H9 (cell line): ENCODE measurements at regions not wholly inside any gene's neighbourhood (a gene's known extent, or its start where the extent isn't known, plus 50 kb on each side); places are given as distances from the start of the nearest gene placed in this dataset.

Source experiments
- DNase-seq: peaks from one replicate; pipeline ENCODE4 v3.0.0-alpha.2; 2017
- H2AFZ ChIP-seq: one replicate; pipeline ENCODE4 v1.6.1; 2013; ENCODE audit warnings: mild to moderate bottlenecking, low read length, control low read depth, moderate library complexity
- H2AK5ac ChIP-seq: 2 replicates; pipeline ENCODE4 v1.6.1; 2013; ENCODE audit warnings: low read length, control low read depth, mixed read lengths; ENCODE audit not compliant: insufficient read length
- H2BK120ac ChIP-seq: one replicate; pipeline ENCODE4 v1.6.1; 2013; ENCODE audit warnings: low read depth, mild to moderate bottlenecking, low read length, control low read depth, inconsistent platforms; ENCODE audit not compliant: poor library complexity, severe bottlenecking
- H2BK12ac ChIP-seq: 2 replicates; pipeline ENCODE4 v1.6.1; 2013; ENCODE audit warnings: low read length, control low read depth, mixed read lengths, low read depth; ENCODE audit not compliant: insufficient read length
- H2BK15ac ChIP-seq: 2 replicates; pipeline ENCODE4 v1.6.1; 2013; ENCODE audit warnings: low read depth, low read length, control low read depth
- H2BK20ac ChIP-seq: one replicate; pipeline ENCODE4 v1.6.1; 2013; ENCODE audit warnings: low read depth, mild to moderate bottlenecking, low read length, control low read depth, inconsistent platforms; ENCODE audit not compliant: poor library complexity, severe bottlenecking
- H2BK5ac ChIP-seq: 2 replicates; pipeline ENCODE4 v1.6.1; 2013; ENCODE audit warnings: low read length, control low read depth, mixed read lengths; ENCODE audit not compliant: insufficient read length
- H3K14ac ChIP-seq: 2 replicates; pipeline ENCODE4 v1.6.1; 2013; ENCODE audit warnings: low read length, control low read depth; ENCODE audit not compliant: insufficient read depth
- H3K18ac ChIP-seq: 2 replicates; pipeline ENCODE4 v1.6.1; 2013; ENCODE audit warnings: low read depth, mild to moderate bottlenecking, mixed read lengths, low read length, control low read depth; ENCODE audit not compliant: insufficient read length
- H3K23ac ChIP-seq: 2 replicates; pipeline ENCODE4 v1.6.1; 2013; ENCODE audit warnings: low read length, control low read depth, mixed read lengths, low read depth; ENCODE audit not compliant: insufficient read length
- H3K23me2 ChIP-seq: 2 replicates; pipeline ENCODE4 v1.6.1; 2013; ENCODE audit warnings: low read depth, mild to moderate bottlenecking, mixed read lengths, low read length, control low read depth; ENCODE audit not compliant: insufficient read length, poor library complexity, severe bottlenecking
- H3K27ac ChIP-seq: 2 replicates; pipeline ENCODE4 v1.5.1; 2013; ENCODE audit warnings: low read length, control low read depth, mixed read lengths, low read depth; ENCODE audit not compliant: insufficient read length
- H3K27me3 ChIP-seq: 2 replicates; pipeline ENCODE4 v1.6.1; 2013; ENCODE audit warnings: low read length, control low read depth, inconsistent platforms; ENCODE audit not compliant: insufficient read depth
- H3K4ac ChIP-seq: 2 replicates; pipeline ENCODE4 v1.6.1; 2013; ENCODE audit warnings: low read depth, mild to moderate bottlenecking, control low read depth, inconsistent platforms, low read length, moderate library complexity
- H3K4me1 ChIP-seq: 2 replicates; pipeline ENCODE4 v1.6.1; 2013; ENCODE audit warnings: low read length, control low read depth, inconsistent platforms; ENCODE audit not compliant: insufficient read depth
- H3K4me2 ChIP-seq: 2 replicates; pipeline ENCODE4 v1.6.1; 2013; ENCODE audit warnings: low read length, control low read depth, mixed read lengths; ENCODE audit not compliant: insufficient read length, insufficient read depth
- H3K56ac ChIP-seq: 2 replicates; pipeline ENCODE4 v1.6.1; 2013; ENCODE audit warnings: low read depth, mild to moderate bottlenecking, mixed read lengths, low read length, control low read depth; ENCODE audit not compliant: insufficient read length
- H3K79me1 ChIP-seq: 2 replicates; pipeline ENCODE4 v1.6.1; 2013; ENCODE audit warnings: low read depth, mild to moderate bottlenecking, moderate library complexity, low read length, control low read depth, inconsistent platforms; ENCODE audit not compliant: insufficient read depth, poor library complexity, severe bottlenecking
- H3K79me2 ChIP-seq: 2 replicates; pipeline ENCODE4 v1.6.1; 2013; ENCODE audit warnings: low read length, control low read depth, inconsistent platforms; ENCODE audit not compliant: insufficient read depth
- H3K9ac ChIP-seq: 2 replicates; pipeline ENCODE4 v1.6.1; 2013; ENCODE audit warnings: low read length, control low read depth, mixed read lengths; ENCODE audit not compliant: insufficient read length; ENCODE audit errors: extremely low read depth
- H3K9me3 ChIP-seq: one replicate; pipeline ENCODE4 v1.6.1; 2013; ENCODE audit warnings: low read depth, low read length, inconsistent platforms; ENCODE audit not compliant: control insufficient read depth
- H3T11ph ChIP-seq: one replicate; pipeline ENCODE4 v1.6.1; 2013; ENCODE audit warnings: mild to moderate bottlenecking, low read length, control low read depth, inconsistent platforms
- H4K20me1 ChIP-seq: one replicate; pipeline ENCODE4 v1.6.1; 2013; ENCODE audit not compliant: control insufficient read depth, insufficient read length, insufficient read depth
- H4K5ac ChIP-seq: 2 replicates; pipeline ENCODE4 v1.6.1; 2013; ENCODE audit warnings: low read depth, mild to moderate bottlenecking, mixed read lengths, low read length, control low read depth; ENCODE audit not compliant: insufficient read length
- H4K8ac ChIP-seq: replicated peaks from 2 replicates; pipeline ENCODE4 v1.6.1; 2013; ENCODE audit warnings: low read length, control low read depth, mixed read lengths, low read depth; ENCODE audit not compliant: insufficient read length
- H4K91ac ChIP-seq: 2 replicates; pipeline ENCODE4 v1.6.1; 2013; ENCODE audit warnings: low read depth, mild to moderate bottlenecking, moderate library complexity, mixed read lengths, low read length, control low read depth; ENCODE audit not compliant: insufficient read length
- H3K27ac Mint-ChIP-seq, 3 experiments: 2 replicates in 2 of 3; 3 replicates in 1 of 3; pipeline ENCODE4 v1.8.0; 2020 to 2021; ENCODE audit warnings: mixed read lengths in 3 of 3, mild to moderate bottlenecking in 1 of 3, moderate library complexity in 1 of 3
- H3K27me3 Mint-ChIP-seq: 2 replicates; pipeline ENCODE4 v1.8.0; 2021; ENCODE audit warnings: low read depth, mild to moderate bottlenecking, moderate library complexity, mixed read lengths
- H3K36me3 Mint-ChIP-seq, 3 experiments: 2 replicates in 2 of 3; 3 replicates in 1 of 3; pipeline ENCODE4 v1.8.0; 2020 to 2021; ENCODE audit warnings: low read depth in 3 of 3, mixed read lengths in 3 of 3; ENCODE audit not compliant: insufficient read depth in 1 of 3
- H3K4me1 Mint-ChIP-seq, 2 experiments: 2 replicates each; pipeline ENCODE4 v1.8.0; 2020; ENCODE audit warnings: mixed read lengths in 2 of 2
- H3K4me3 Mint-ChIP-seq, 2 experiments: 2 replicates in 1 of 2; 3 replicates in 1 of 2; pipeline ENCODE4 v1.8.0; 2020 to 2021; ENCODE audit warnings: mild to moderate bottlenecking in 2 of 2, mixed read lengths in 2 of 2, moderate library complexity in 1 of 2
- H3K9me3 Mint-ChIP-seq, 2 experiments: 2 replicates in 1 of 2; 3 replicates in 1 of 2; pipeline ENCODE4 v1.8.0; 2020; ENCODE audit warnings: mild to moderate bottlenecking in 2 of 2, mixed read lengths in 2 of 2, moderate library complexity in 1 of 2
- CTCF ChIP-seq: fragments of 200-600 bp; sonication (generic); conservative IDR thresholded peaks from 3 replicates; pipeline ENCODE4 v1.8.0; 2021; ENCODE audit warnings: antibody characterized with exemption, mild to moderate bottlenecking
- WGBS: extraction: QIAGEN DNeasy Blood & Tissue Kit; methylation state at CpG from one replicate; pipeline ENCODE4 v1.1.7; 2013; ENCODE audit warnings: missing lambda C conversion rate, low lambda C conversion rate, mixed read lengths; ENCODE audit not compliant: insufficient read length; ENCODE audit errors: extremely low coverage; 5-methylcytosine and 5-hydroxymethylcytosine counted together

DNA sequence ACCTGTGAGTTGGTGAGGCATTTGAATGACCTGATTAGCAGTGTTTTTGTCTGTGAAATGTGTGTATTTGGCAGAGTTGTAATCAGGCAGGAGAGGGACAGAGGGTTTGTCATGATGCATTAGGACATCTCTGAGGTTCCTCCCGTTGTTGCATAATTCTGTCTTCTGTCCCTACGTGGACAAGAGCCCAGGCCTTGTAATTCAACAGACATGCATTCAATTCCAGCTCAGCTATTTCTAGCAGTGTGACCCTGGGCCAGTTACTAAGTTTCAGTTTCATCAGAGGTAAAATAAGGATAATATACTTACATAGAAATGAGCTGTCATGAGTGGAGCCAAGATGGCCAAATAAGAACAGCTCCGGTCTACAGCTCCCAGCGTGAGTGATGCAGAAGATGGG, 208.6 kb downstream of the SLC38A4 start:
- H2BK120ac ChIP-seq: no peak overlapping the region
- no peaks in the 10 kb centered on the region for H3K4me1 ChIP-seq
- no peak overlapping the region for H2BK20ac ChIP-seq
- no peak overlapping the region for H3K18ac ChIP-seq
- H4K5ac ChIP-seq: no peak overlapping the region
- no peak overlapping the region for H4K91ac ChIP-seq
- no peak overlapping the region for H3K4me2 ChIP-seq
- H2BK15ac ChIP-seq: no peak overlapping the region
- no peak overlapping the region for H3K9ac ChIP-seq
- H3K23me2 ChIP-seq: no peaks in the 10 kb centered on the region
- H3T11ph ChIP-seq: no peak overlapping the region
- H3K27me3 Mint-ChIP-seq: no peaks in the 10 kb centered on the region
- H3K27ac Mint-ChIP-seq: peak overlapping the region in 1 of 3 experiments; percentile 48; a peak in 1 of 7 replicates
- no peaks in the 10 kb centered on the region for H4K20me1 ChIP-seq
- H4K8ac ChIP-seq: no peak overlapping the region
- no peak overlapping the region for H2BK5ac ChIP-seq
- H2AFZ ChIP-seq: no peak overlapping the region
- H2AK5ac ChIP-seq: no peak overlapping the region
- no peak overlapping the region for H3K14ac ChIP-seq
- no peak overlapping the region for H3K4ac ChIP-seq
- no peak overlapping the region for H3K27ac ChIP-seq
- H3K56ac ChIP-seq: no peak overlapping the region
- no peaks in the 10 kb centered on the region for H3K27me3 ChIP-seq
- no peak for TF ChIP-seq CTCF
- no peak overlapping the region for H3K23ac ChIP-seq
- H3K4me1 Mint-ChIP-seq: no peaks in the 10 kb centered on the region
- no CpG with 5 or more reads among the region's 4 CpGs for WGBS
- H3K79me1 ChIP-seq: no peaks in the 10 kb centered on the region
- no peak for DNase-seq
- H3K36me3 Mint-ChIP-seq: peaks cover 17 to 42% (median 33%) of the 10 kb centered on the region in 3 experiments
- H3K79me2 ChIP-seq: no peaks in the 10 kb centered on the region
- H3K9me3 Mint-ChIP-seq: peaks cover 38 to 49% of the 10 kb centered on the region in 2 experiments
- H2BK12ac ChIP-seq: no peak overlapping the region
- H3K4me3 Mint-ChIP-seq: no peak overlapping the region
- H3K9me3 ChIP-seq: peaks cover 6% of the 10 kb centered on the region
